Right cardiac atrium (tissue), 5 donors: ENCODE measurements at regions not wholly inside any gene's neighbourhood (a gene's known extent, or its start where the extent isn't known, plus 50 kb on each side); places are given as distances from the start of the nearest gene placed in this dataset.

Source experiments
- ATAC-seq, 2 donors: fragments of 200-7000 bp; cut with Tn5 transposase; one replicate each; pipeline versions ENCODE4 v1.8.0 to v1.9.1; 2020; ENCODE audit warnings: moderate library complexity in 2 of 2, mild to moderate bottlenecking in 1 of 2
- DNase-seq, 3 donors: peaks; one replicate each; pipeline ENCODE4 v3.0.0-alpha.2; 2020
- H3K27ac ChIP-seq: one replicate; pipeline ENCODE4 v1.5.1; 2013; ENCODE audit warnings: mild to moderate bottlenecking, low read length, control low read depth, moderate library complexity
- H3K27me3 ChIP-seq: one replicate; pipeline ENCODE4 v1.6.1; 2013; ENCODE audit not compliant: control insufficient read depth, insufficient read depth
- H3K4me1 ChIP-seq: one replicate; pipeline ENCODE4 v1.6.1; 2013; ENCODE audit warnings: low read length; ENCODE audit not compliant: control insufficient read depth, insufficient read depth
- H3K4me3 ChIP-seq: one replicate; pipeline ENCODE4 v1.5.1; 2013; ENCODE audit warnings: low read length, control low read depth
- H3K9me3 ChIP-seq: one replicate; pipeline ENCODE4 v1.6.1; 2013; ENCODE audit warnings: low read length; ENCODE audit not compliant: control insufficient read depth
- WGBS: extraction: QIAGEN DNeasy Blood & Tissue Kit; methylation state at CpG from one replicate; pipeline ENCODE4 v1.1.7; 2013; 5-methylcytosine and 5-hydroxymethylcytosine counted together
- intact Hi-C, 4 donors: fragments of 100-400 bp; cut with DNase I; formaldehyde crosslinking; loops; one replicate each; pipeline versions ENCODE4 v1.11.0 to v1.14.0; 2022 to 2023
- donor health status: healthy with polysubstance abuse.
- donor health status: DM: no; HTN: yes; CAD: no.
- donor health status: DM: no; HTN: no; CAD: no.
- donor health status: DM: no; HTN: yes; CAD: no; lungs with severe emphysema.
- donor health status: DM: yes; HTN: yes; CAD: no.

DNA sequence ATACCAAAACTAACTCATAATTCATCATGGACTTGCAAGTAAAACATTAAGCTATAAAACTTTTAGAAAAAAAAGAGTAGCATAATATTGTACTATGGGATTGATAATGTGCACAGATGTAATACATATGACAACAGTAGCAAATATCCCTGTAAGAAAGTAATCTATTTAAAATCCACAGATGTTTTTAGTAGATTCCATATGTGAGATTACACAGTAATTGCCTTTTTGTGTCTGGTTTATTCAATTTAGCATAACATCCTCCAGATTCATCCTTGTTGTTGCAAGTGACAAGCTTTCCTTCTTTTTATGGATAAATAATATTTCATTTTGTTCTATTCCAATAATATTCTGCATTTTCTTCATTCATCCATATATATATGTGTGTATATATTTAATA, 278.2 kb upstream of the LRRTM4 start:
- no peak for ATAC-seq
- no peaks in the 10 kb centered on the region for H3K27me3 ChIP-seq
- no peak for DNase-seq
- H3K9me3 ChIP-seq, result no peaks in the 10 kb centered on the region
- no peak overlapping the region for H3K4me3 ChIP-seq
- H3K27ac ChIP-seq, result no peak overlapping the region
- no peaks in the 10 kb centered on the region for H3K4me1 ChIP-seq
- intact Hi-C loops, result no loop called here

DNA sequence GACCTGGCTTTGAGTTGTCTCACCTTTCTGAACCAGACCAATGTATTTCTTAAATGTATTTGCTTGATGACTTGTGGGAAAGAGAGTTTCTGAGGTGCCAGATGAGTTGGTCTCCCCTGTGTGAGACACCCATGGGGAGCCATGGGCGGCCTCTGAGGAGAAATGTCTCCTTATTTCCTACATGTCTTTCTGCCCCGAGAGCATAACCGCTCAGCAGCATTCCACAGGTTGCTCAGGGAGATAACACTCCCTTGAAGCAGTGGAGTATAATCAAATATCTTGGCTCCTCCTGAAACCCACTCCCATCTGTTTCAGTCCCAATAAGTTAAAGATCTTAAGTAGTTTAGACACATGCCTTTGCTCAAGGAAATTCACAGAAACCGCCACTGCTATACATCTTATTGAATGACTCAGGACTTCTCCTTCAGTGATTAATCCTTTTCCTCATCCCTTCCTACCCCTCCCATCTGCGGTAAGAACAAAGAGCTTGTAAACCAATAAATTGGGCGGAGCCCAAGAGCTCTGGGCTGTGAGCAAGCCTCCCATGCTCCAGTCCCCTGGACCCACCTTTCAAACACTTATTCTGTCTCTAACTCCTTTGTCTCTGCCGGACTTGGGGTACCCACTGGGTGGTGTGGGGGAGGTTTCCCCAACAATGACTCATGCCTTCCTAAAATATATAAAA, 285.5 kb upstream of the LRRTM4 start:
- no peak overlapping the region for H3K27ac ChIP-seq
- no peaks in the 10 kb centered on the region for H3K27me3 ChIP-seq
- H3K9me3 ChIP-seq, result no peaks in the 10 kb centered on the region
- ATAC-seq, result no peak
- 68% methylated on average over 7 of the region's 7 CpGs for WGBS
- DNase-seq, result no peak
- no peaks in the 10 kb centered on the region for H3K4me1 ChIP-seq
- H3K4me3 ChIP-seq, result no peak overlapping the region
- intact Hi-C loops, result no loop called here

DNA sequence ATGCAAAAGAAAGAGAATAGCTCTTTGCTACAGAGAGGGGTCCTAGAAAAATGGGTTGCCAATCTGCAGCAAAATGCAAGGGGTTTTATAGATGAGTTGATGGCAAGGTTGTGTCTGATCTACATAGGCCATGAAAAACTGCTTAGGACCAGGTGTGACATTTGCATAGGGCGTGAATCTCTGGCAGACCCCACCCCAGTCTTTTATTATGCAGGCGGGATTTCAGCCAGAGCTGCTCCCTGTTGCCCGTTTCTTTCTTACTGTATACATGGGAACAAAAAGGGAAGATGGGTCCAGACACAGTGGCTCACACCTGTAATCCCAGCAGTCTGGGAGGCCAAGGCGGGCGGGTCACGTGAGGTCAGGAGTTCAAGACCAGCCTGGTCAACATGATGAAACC, 286.4 kb upstream of the LRRTM4 start:
- Histone ChIP-seq H3K27ac (no peak overlapping the region), H3K27me3 (no peaks in the 10 kb centered on the region), H3K4me3 (no peak overlapping the region), H3K9me3 (no peaks in the 10 kb centered on the region), H3K4me1 (no peaks in the 10 kb centered on the region)
- ATAC-seq (no peak), DNase-seq (no peak)
- intact Hi-C loops, result no loop called here
- 87% methylated on average over 6 of the region's 6 CpGs for WGBS

DNA sequence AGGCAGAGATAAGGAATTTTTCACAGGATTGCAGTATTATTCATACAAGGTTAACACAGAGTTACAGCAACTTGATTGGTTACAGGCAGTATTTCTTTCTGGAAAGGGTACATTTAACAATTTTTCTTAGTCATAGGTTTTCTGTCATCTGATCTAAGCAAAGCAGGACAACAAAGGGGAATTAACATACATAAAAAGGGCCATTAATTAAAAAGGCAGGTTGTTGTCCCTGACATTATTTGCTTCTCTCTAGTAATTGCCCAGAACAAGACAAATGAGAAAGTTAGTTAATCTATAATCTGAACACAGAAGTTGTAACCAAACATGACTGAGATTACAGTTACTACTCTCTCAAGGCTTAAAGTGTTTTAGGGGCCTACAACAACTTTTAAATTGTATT, 291.4 kb upstream of the LRRTM4 start:
- intact Hi-C loops, result no loop called here
- no peak overlapping the region for H3K4me3 ChIP-seq
- no peaks in the 10 kb centered on the region for H3K9me3 ChIP-seq
- no peak overlapping the region for H3K27ac ChIP-seq
- no peaks in the 10 kb centered on the region for H3K27me3 ChIP-seq
- ATAC-seq (no peak), DNase-seq (no peak)
- no peaks in the 10 kb centered on the region for H3K4me1 ChIP-seq

DNA sequence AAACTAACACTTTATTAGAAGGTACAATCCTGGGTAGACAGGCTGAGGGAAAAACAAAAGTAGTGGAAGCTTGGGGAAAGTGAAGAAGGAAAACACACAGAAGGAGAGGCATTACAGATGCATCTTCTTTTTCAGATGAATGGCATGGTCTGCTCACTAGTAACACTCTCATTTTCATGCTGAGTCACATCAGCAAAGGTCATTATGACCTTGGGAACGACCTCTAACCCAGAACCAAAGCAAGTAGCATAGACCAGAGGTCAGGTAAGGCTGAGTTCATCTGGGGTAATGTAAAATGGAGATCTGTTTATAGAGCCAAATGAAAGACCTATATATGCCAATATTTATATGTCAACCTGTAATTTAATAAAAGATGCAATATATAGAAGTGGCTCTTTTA, 294.4 kb upstream of the LRRTM4 start:
- H3K27me3 ChIP-seq, result no peaks in the 10 kb centered on the region

DNA sequence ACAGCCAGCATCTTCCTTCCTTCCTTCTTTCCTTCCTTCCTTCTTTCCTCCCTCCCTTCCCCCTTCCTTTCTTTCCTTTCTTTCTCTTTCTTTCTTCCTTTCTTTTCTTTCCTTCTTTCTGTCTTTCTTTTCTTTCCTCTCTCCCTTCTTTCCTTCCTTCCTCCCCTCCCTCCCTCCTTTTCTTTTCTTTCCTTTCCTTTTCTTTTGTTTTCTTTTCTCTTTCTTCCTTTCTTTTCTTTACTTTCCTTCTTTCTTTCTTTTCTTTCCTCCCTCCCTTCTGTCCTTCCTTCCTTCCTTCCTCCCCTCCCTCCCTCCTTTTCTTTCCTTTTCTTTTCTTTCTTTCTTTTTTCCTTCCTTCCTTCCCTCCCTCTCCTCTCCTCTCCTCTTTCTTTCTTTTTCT, 296.0 kb upstream of the LRRTM4 start:
- Histone ChIP-seq H3K9me3 (no peaks in the 10 kb centered on the region), H3K27ac (no peak overlapping the region), H3K4me1 (no peaks in the 10 kb centered on the region), H3K27me3 (no peaks in the 10 kb centered on the region), H3K4me3 (no peak overlapping the region)
- ATAC-seq (no peak), DNase-seq (no peak)
- intact Hi-C loops, result no loop called here

More for the DNA sequence above, 294.4 kb upstream of the LRRTM4 start:
- H3K4me3 ChIP-seq, result no peak overlapping the region
- DNase-seq (no peak), ATAC-seq (no peak)
- no peaks in the 10 kb centered on the region for H3K4me1 ChIP-seq
- H3K27ac ChIP-seq, result no peak overlapping the region
- no peaks in the 10 kb centered on the region for H3K9me3 ChIP-seq
- intact Hi-C loops, result no loop called here
- 30% methylated on average over 1 of the region's 1 CpG for WGBS

DNA sequence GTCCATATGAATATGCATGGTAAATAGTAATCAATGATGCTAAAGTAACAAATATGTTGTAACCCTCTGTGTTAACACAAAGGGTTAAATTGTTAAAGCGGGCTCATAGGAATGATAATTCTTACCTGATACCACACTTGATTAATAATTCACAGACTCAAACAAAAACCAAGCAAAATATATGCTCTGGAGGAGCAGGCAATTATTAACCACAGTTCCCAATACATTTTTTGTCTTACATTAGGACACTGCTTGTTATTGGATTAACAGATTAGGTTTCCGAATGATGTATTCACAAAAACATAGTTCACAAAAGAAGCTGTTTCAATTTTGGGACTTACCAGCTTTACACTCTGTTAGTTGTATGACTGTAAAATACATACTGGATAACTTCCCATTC, 300.9 kb upstream of the LRRTM4 start:
- intact Hi-C loops, result no loop called here
- no peaks in the 10 kb centered on the region for H3K4me1 ChIP-seq
- H3K9me3 ChIP-seq, result no peaks in the 10 kb centered on the region
- no peak for ATAC-seq
- no peak for DNase-seq
- 78% methylated on average over 2 of the region's 2 CpGs for WGBS
- H3K27me3 ChIP-seq, result no peaks in the 10 kb centered on the region
- no peak overlapping the region for H3K4me3 ChIP-seq
- no peak overlapping the region for H3K27ac ChIP-seq

DNA sequence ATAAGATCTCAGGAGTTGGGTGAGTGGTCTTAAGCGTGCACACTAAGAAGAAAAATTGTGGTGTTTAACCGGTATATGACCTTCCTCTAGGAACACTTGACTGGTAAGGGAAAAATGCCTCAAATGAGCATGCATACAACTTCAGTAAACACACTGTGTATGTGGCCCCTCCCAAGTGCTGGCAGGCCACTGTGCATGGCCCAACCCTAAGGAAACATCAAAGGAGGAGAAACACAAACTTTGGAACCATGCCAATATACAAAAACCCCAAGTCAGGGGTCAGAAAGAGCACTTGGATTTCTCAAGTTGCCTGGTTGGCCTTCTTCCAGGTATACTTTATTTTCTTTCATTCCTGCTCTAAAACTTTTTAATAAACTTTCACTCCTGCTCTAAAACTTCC, 308.9 kb upstream of the LRRTM4 start:
- intact Hi-C loops, result no loop called here
- H3K4me1 ChIP-seq, result no peaks in the 10 kb centered on the region
- no peaks in the 10 kb centered on the region for H3K27me3 ChIP-seq
- DNase-seq (no peak), ATAC-seq (no peak)
- no peaks in the 10 kb centered on the region for H3K9me3 ChIP-seq
- no peak overlapping the region for H3K4me3 ChIP-seq
- no peak overlapping the region for H3K27ac ChIP-seq
- 85% methylated on average over 2 of the region's 2 CpGs for WGBS

DNA sequence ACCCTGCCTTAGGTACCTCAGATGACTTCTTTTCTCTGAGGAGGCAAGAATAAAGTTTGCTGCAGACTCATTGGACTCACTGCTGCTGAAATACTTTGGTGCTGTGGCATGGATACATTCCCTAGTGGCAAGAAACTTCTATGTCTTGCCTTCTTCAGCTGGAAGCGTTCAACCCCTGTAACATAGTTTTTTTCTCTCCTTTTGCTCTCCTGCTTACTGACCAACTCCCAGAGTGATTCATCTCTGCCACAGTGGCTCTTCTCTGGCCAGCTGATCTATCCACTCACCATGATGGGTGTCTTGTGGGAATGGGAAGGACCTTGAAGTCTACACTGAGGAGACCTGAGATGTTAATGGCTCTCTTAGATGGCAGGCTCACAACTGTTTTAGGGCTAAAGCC, 309.3 kb upstream of the LRRTM4 start:
- DNase-seq, result no peak
- Histone ChIP-seq H3K4me3 (no peak overlapping the region), H3K4me1 (no peaks in the 10 kb centered on the region), H3K27ac (no peak overlapping the region), H3K9me3 (no peaks in the 10 kb centered on the region), H3K27me3 (no peaks in the 10 kb centered on the region)
- intact Hi-C loops, result no loop called here
- WGBS, result 69% methylated on average over 1 of the region's 1 CpG
- ATAC-seq, result no peak

DNA sequence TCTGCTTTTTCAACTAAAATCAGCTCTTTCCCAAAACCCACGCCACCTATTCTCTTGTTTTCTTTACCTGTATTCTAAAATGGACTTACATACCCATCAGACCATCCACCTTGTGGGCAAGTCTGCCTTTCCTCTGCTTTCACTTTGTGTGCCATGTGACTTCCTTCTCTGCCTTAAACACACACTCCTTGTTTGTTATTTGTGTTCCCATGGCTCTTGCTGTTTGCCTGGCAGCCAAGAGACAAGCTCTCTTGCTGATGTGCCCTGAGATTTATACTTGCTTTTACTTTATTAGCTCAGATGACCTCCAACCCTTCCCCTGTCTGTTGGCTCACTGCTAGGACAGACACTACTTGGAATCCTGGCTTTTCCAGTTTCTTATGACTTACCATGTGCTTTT, 309.7 kb upstream of the LRRTM4 start:
- DNase-seq (no peak), ATAC-seq (no peak)
- WGBS, result 58% methylated on average over 1 of the region's 1 CpG
- no peak overlapping the region for H3K4me3 ChIP-seq
- H3K9me3 ChIP-seq, result no peaks in the 10 kb centered on the region
- H3K27ac ChIP-seq, result no peak overlapping the region
- intact Hi-C loops, result no loop called here
- H3K4me1 ChIP-seq, result no peaks in the 10 kb centered on the region
- no peaks in the 10 kb centered on the region for H3K27me3 ChIP-seq

DNA sequence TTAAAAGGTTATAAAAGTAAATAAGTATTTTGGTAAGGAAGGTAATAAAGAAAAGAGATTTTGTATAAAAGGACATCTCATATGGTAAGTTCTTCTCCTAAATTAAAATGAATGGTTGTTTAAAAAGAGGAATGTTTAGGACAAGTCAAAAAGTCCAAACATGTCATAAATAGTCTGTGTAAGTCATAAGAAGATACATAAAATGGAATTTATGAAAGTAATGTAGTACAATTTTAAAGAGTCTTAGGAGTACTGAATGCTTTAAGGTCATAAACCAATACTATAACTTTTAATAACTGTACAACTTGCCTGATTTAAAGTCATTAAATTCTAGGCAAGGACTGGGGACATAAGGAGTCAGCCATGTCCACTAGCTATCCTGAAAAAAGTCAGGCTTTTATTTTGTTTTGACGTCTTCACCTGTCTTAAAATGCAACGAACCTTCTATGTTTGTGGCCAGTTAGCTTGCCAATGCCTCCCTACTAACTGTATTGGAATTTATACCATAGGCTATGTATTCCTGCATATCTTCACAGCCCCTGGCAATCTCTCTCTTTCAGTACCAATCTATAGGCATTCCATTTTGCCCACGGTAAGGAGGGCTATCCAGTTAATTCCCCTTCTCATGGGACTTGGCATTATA, 312.3 kb upstream of the LRRTM4 start:
- H3K9me3 ChIP-seq, result no peaks in the 10 kb centered on the region
- ATAC-seq, result no peak
- H3K27me3 ChIP-seq, result no peaks in the 10 kb centered on the region
- intact Hi-C loops, result no loop called here
- no peaks in the 10 kb centered on the region for H3K4me1 ChIP-seq
- DNase-seq, result no peak
- WGBS, result 76% methylated on average over 3 of the region's 3 CpGs
- H3K27ac ChIP-seq, result no peak overlapping the region
- H3K4me3 ChIP-seq, result no peak overlapping the region

DNA sequence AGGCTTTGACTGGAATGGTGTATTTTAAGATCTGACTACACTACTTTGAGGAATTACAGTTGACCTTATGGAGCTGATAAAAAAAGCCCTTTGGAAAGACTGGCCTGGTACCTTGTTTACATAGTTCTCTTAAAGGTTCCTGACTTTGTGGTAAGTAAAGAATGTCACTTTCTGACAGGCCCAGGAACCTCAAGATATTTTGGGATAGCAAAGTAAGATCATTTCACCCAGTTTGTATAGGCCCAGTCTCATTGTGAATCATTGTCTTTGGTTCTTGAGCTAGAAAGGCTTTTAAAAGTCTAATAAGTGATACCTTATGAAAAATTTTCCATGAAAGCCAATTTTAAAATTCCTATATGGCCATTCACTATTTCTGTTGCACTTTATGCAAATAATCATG, 316.3 kb upstream of the LRRTM4 start:
- Histone ChIP-seq H3K4me3 (no peak overlapping the region), H3K27me3 (no peaks in the 10 kb centered on the region), H3K4me1 (no peaks in the 10 kb centered on the region), H3K27ac (no peak overlapping the region), H3K9me3 (no peaks in the 10 kb centered on the region)
- intact Hi-C loops, result no loop called here
- DNase-seq, result no peak
- no peak for ATAC-seq
